Large intestine (tissue), 3 donors: ENCODE measurements at regions not wholly inside any gene's neighbourhood (a gene's known extent, or its start where the extent isn't known, plus 50 kb on each side); places are given as distances from the start of the nearest gene placed in this dataset.
A peak's percentile ranks its signal among the peaks of the same experiment; 100 is the strongest.

Experiments
- DNase-seq, 2 donors: peaks; one replicate each; pipeline versions ENCODE4 v3.0.0 to v3.0.0-alpha.2; 2013
- H3K27ac ChIP-seq: one replicate; pipeline ENCODE4 v1.5.1; 2013; ENCODE audit warnings: low read length
- H3K27me3 ChIP-seq: 2 replicates; pipeline ENCODE4 v1.6.1; 2013; ENCODE audit warnings: low read length; ENCODE audit not compliant: control insufficient read depth, insufficient read depth
- H3K36me3 ChIP-seq: 2 replicates; pipeline ENCODE4 v1.6.1; 2013; ENCODE audit warnings: low read length; ENCODE audit not compliant: control insufficient read depth, insufficient read depth
- H3K4me1 ChIP-seq: one replicate; pipeline ENCODE4 v1.6.1; 2013; ENCODE audit warnings: low read length; ENCODE audit not compliant: control insufficient read depth, insufficient read depth
- H3K4me3 ChIP-seq: one replicate; pipeline ENCODE4 v1.5.1; 2013; ENCODE audit warnings: low read length
- H3K9me3 ChIP-seq: one replicate; pipeline ENCODE4 v1.6.1; 2013; ENCODE audit warnings: mild to moderate bottlenecking, low read depth, low read length, moderate library complexity; ENCODE audit not compliant: control insufficient read depth
- WGBS: methylation state at CpG from one replicate; pipeline ENCODE4 v1.1.5; 2013; ENCODE audit warnings: low lambda C conversion rate; ENCODE audit not compliant: insufficient coverage; 5-methylcytosine and 5-hydroxymethylcytosine counted together

DNA sequence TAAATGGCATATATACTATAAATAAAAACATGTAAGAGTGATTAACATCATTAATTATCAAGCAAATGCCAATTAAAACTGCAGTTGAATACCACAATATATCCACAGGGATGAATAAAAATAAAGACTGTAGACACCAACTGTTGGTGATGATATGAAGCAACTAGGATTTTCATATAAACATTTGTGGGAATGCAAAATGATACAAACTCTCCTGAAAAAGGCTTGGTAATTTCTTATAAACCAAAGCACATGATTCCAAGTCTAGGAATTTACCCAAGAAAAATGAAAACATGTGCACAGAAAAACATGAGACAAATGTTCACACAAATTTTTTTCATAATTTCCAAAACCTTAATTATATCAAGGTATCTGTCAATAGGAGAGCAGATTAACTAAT lies 448.1 kb downstream of the ETV1 start:
- no peak for DNase-seq
- H3K9me3 ChIP-seq = no peaks in the 10 kb centered on the region
- no peaks in the 10 kb centered on the region for H3K27me3 ChIP-seq
- H3K4me3 ChIP-seq = no peak overlapping the region
- no peaks in the 10 kb centered on the region for H3K36me3 ChIP-seq
- H3K27ac ChIP-seq = no peak overlapping the region
- no peaks in the 10 kb centered on the region for H3K4me1 ChIP-seq

GRCh38 chr7:13542451-13542850 lies 447.0 kb downstream of the ETV1 start:
- Histone ChIP-seq H3K27me3 (no peaks in the 10 kb centered on the region), H3K9me3 (no peaks in the 10 kb centered on the region), H3K27ac (no peak overlapping the region), H3K4me3 (no peak overlapping the region), H3K4me1 (no peaks in the 10 kb centered on the region), H3K36me3 (no peaks in the 10 kb centered on the region)
- DNase-seq = no peak
- WGBS = 78% methylated on average over 2 of the region's 4 CpGs

DNA sequence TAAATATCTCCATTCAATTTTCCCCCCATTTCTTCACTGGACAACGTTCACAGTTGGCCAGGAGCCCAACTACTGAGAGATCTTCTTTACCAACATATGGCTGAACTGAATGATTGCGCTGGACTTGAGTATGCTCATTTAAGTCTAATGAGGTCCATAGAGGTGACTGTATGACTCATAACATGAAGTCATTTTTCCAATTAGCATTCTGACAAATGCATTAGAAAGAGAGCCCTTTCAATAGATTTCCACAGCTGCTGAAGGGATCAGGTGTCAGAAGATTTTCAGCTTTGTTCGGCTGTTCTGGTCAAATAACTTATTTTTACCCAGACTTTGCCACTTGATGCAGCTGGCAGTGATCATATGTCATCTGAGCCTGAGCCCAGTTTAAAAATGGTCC lies 438.0 kb downstream of the ETV1 start:
- no peak for DNase-seq
- Histone ChIP-seq H3K36me3 (no peaks in the 10 kb centered on the region), H3K27me3 (no peaks in the 10 kb centered on the region), H3K9me3 (no peaks in the 10 kb centered on the region), H3K4me1 (no peaks in the 10 kb centered on the region), H3K4me3 (no peak overlapping the region), H3K27ac (no peak overlapping the region)
- WGBS = no CpG with 5 or more reads among the region's 3 CpGs

DNA sequence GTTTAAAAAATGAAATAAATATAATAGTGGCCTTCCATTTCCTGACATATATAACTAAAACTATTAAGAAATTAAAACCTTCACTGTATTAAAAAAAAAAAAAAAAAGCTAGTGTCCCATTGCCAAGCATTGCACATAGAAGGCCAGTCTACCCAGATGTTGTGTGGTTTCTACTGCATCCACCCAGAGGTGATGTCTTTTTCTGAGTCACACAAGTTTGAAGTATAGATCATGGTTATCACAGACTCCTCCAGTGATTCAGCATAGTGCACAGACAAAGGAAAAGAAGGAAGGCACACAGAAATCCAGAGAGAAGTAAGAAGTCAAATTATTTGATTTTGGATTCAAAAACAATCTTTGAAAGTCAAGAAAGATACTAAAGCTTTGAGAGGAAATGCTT lies 429.0 kb downstream of the ETV1 start:
- no peaks in the 10 kb centered on the region for H3K9me3 ChIP-seq
- H3K27me3 ChIP-seq = no peaks in the 10 kb centered on the region
- H3K4me1 ChIP-seq = no peaks in the 10 kb centered on the region
- H3K36me3 ChIP-seq = no peaks in the 10 kb centered on the region
- H3K27ac ChIP-seq = no peak overlapping the region
- no peak for DNase-seq
- H3K4me3 ChIP-seq = no peak overlapping the region

- H3K27ac ChIP-seq = no peak overlapping the region
- no peaks in the 10 kb centered on the region for H3K4me1 ChIP-seq
- DNase-seq = no peak
- H3K27me3 ChIP-seq = no peaks in the 10 kb centered on the region
- H3K36me3 ChIP-seq = no peaks in the 10 kb centered on the region
- no CpG with 5 or more reads among the region's 3 CpGs for WGBS
- H3K9me3 ChIP-seq = no peaks in the 10 kb centered on the region
- H3K4me3 ChIP-seq = no peak overlapping the region
Measured at GRCh38 chr7:13563257-13563656, 426.2 kb downstream of the ETV1 start.

DNA sequence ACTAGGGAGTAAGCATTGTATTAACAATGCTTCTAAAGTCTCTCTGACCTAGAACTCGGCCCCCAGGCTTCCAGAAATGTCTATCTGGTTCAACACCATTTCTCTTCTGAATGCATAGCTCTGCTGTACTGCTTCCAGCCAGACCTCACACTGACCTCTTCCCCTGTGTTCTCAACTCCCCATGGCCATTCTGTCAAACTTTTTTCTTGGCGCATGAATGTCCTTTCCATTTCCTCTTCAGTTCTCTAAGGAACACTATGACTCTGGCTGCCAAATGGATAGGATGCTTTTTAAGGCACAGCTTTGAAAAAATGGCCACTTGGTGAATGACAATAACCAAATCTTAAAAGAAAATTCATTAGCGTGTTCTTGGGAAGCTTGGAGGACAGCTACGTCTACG lies 425.8 kb downstream of the ETV1 start:
- H3K9me3 ChIP-seq = no peaks in the 10 kb centered on the region
- no peak for DNase-seq
- no peak overlapping the region for H3K27ac ChIP-seq
- no peaks in the 10 kb centered on the region for H3K4me1 ChIP-seq
- no peaks in the 10 kb centered on the region for H3K27me3 ChIP-seq
- no peaks in the 10 kb centered on the region for H3K36me3 ChIP-seq
- WGBS = 96% methylated on average over 3 of the region's 5 CpGs
- no peak overlapping the region for H3K4me3 ChIP-seq

GRCh38 chr7:13577566-13578145 lies 411.8 kb downstream of the ETV1 start:
- 86% methylated on average over 2 of the region's 3 CpGs for WGBS
- no peak for DNase-seq
- Histone ChIP-seq H3K36me3 (no peaks in the 10 kb centered on the region), H3K4me1 (no peaks in the 10 kb centered on the region), H3K27me3 (no peaks in the 10 kb centered on the region), H3K4me3 (no peak overlapping the region), H3K9me3 (no peaks in the 10 kb centered on the region), H3K27ac (no peak overlapping the region)

DNA sequence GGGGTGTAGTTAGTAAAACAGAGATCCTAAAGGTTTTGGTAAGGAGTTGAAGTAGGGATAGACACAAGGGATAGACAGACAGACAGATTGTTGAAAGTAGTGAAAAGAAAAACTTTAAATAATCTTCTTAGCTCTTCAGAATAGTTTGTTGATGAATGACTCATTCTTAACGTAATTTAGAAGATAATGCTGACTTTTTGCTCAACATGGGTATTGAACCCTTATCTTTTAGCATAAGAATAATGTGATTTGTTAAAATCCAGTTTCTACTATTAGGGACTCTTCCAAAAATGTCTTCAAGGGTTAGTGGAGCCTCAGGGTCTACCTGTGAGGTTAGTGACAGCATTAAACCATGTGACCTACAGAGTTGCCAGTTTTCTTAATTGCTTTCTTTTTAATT lies 411.2 kb downstream of the ETV1 start:
- H3K27me3 ChIP-seq = no peaks in the 10 kb centered on the region
- DNase-seq = no peak
- WGBS = 60% methylated on average over 1 of the region's 1 CpG

DNA sequence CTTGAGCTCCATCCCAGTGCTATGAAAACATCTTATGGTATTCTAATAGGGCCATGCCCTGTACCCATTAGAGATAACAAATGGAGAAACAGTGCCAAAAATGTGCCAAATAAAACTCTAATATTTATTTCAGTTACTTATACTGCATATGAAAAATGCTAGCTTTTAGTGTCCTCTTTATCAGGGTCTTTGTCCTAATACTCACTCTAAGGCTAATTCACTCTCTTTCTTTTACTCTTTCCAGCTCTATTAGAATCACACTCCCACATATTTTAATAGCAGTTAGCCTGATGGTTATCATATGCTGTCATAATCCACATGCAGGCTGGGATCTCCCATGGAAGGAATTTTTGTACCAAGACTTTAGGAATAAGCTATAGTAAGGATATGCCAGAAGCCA lies 408.4 kb downstream of the ETV1 start:
- H3K27ac ChIP-seq = no peak overlapping the region
- DNase-seq = no peak

More for the DNA sequence above, 411.2 kb downstream of the ETV1 start:
- no peaks in the 10 kb centered on the region for H3K9me3 ChIP-seq
- no peaks in the 10 kb centered on the region for H3K36me3 ChIP-seq
- no peak overlapping the region for H3K27ac ChIP-seq
- no peak overlapping the region for H3K4me3 ChIP-seq
- H3K4me1 ChIP-seq = no peaks in the 10 kb centered on the region

GRCh38 chr7:13593854-13594253 lies 395.6 kb downstream of the ETV1 start:
- Histone ChIP-seq H3K36me3 (no peaks in the 10 kb centered on the region), H3K4me3 (no peak overlapping the region), H3K4me1 (no peaks in the 10 kb centered on the region), H3K27ac (no peak overlapping the region), H3K9me3 (peaks cover 6% of the 10 kb centered on the region), H3K27me3 (no peaks in the 10 kb centered on the region)
- 85% methylated on average over 2 of the region's 2 CpGs for WGBS
- no peak for DNase-seq

More for the DNA sequence above, 408.4 kb downstream of the ETV1 start:
- no peaks in the 10 kb centered on the region for H3K9me3 ChIP-seq
- H3K4me1 ChIP-seq = no peaks in the 10 kb centered on the region
- no peak overlapping the region for H3K4me3 ChIP-seq
- H3K27me3 ChIP-seq = no peaks in the 10 kb centered on the region
- H3K36me3 ChIP-seq = no peaks in the 10 kb centered on the region

GRCh38 chr7:13602036-13602435 lies 387.4 kb downstream of the ETV1 start:
- H3K9me3 ChIP-seq = no peaks in the 10 kb centered on the region
- DNase-seq = peak in 1 of 2 donors; percentile 5
- WGBS = no CpG with 5 or more reads among the region's 2 CpGs

More at GRCh38 chr7:13602036-13602435, 387.4 kb downstream of the ETV1 start:
- Histone ChIP-seq H3K36me3 (no peaks in the 10 kb centered on the region), H3K4me3 (no peak overlapping the region), H3K4me1 (no peaks in the 10 kb centered on the region), H3K27ac (no peak overlapping the region), H3K27me3 (no peaks in the 10 kb centered on the region)
